PC-9 (cell line): ENCODE measurements at regions not wholly inside any gene's neighbourhood (a gene's known extent, or its start where the extent isn't known, plus 50 kb on each side); places are given as distances from the start of the nearest gene placed in this dataset.

Source experiments
- CTCF ChIP-seq: fragments of 200-600 bp; sonication (generic); conservative IDR thresholded peaks from 2 replicates; pipeline ENCODE4 v1.6.1; 2017; ENCODE audit warnings: mixed run types, antibody characterized with exemption, mild to moderate bottlenecking, moderate library complexity
- EZH2 ChIP-seq: fragments of 200-600 bp; sonication (generic); IDR thresholded peaks from 2 replicates; pipeline ENCODE4 v1.8.0; 2017; ENCODE audit warnings: antibody characterized with exemption, low read depth

GRCh38 chr10:29783201-29783947 is 148.6 kb upstream of the SVIL start:
- TF ChIP-seq CTCF: no peak
- TF ChIP-seq EZH2: no peak
